Naive B cell (primary cell): ENCODE measurements at regions not wholly inside any gene's neighbourhood (a gene's known extent, or its start where the extent isn't known, plus 50 kb on each side); places are given as distances from the start of the nearest gene placed in this dataset.

Experiments used
- ATAC-seq, 2 donors: fragments of 150-1000 bp; cut with Tn5 transposase; 2 replicates each; pipeline ENCODE4 v1.10.0; 2021; ENCODE audit warnings: low read depth in 2 of 2, mild to moderate bottlenecking in 2 of 2, moderate library complexity in 2 of 2
- DNase-seq: peaks from one replicate; pipeline ENCODE4 v3.0.0; 2022
- H3K27ac Mint-ChIP-seq, 6 donors: one replicate each; pipeline ENCODE4 v1.8.0; 2020 to 2022; ENCODE audit warnings: mild to moderate bottlenecking in 6 of 6, mixed read lengths in 6 of 6, moderate library complexity in 5 of 6, inconsistent platforms in 2 of 6
- H3K27me3 Mint-ChIP-seq, 3 donors: one replicate each; pipeline ENCODE4 v1.8.0; 2021 to 2022; ENCODE audit warnings: mixed read lengths in 3 of 3, mild to moderate bottlenecking in 1 of 3
- H3K36me3 Mint-ChIP-seq, 2 donors: one replicate each; pipeline ENCODE4 v1.8.0; 2020 to 2022; ENCODE audit warnings: mixed read lengths in 2 of 2, inconsistent platforms in 1 of 2, mild to moderate bottlenecking in 1 of 2
- H3K4me1 Mint-ChIP-seq, 3 donors: one replicate each; pipeline ENCODE4 v1.8.0; 2020 to 2022; ENCODE audit warnings: mixed read lengths in 3 of 3, inconsistent platforms in 1 of 3, mild to moderate bottlenecking in 1 of 3, moderate library complexity in 1 of 3
- H3K4me3 Mint-ChIP-seq, 8 donors: one replicate each; pipeline ENCODE4 v1.8.0; 2020 to 2022; ENCODE audit warnings: mild to moderate bottlenecking in 8 of 8, mixed read lengths in 8 of 8, moderate library complexity in 8 of 8, inconsistent platforms in 2 of 8
- H3K9me3 Mint-ChIP-seq, 7 donors: one replicate each; pipeline ENCODE4 v1.8.0; 2020 to 2022; ENCODE audit warnings: mixed read lengths in 7 of 7, mild to moderate bottlenecking in 5 of 7, inconsistent platforms in 2 of 7, moderate library complexity in 1 of 7

GRCh38 chr12:90653040-90653439 lies 301.9 kb downstream of the CCER1 start:
- ATAC-seq (no peak), DNase-seq (no peak)
- Mint-ChIP-seq H3K36me3 (no peaks in the 10 kb centered on the region), H3K27me3 (no peaks in the 10 kb centered on the region), H3K9me3 (peaks cover 0 to 3% (median 0%) of the 10 kb centered on the region in 7 donors), H3K4me1 (no peaks in the 10 kb centered on the region), H3K4me3 (no peak overlapping the region), H3K27ac (no peak overlapping the region)

DNA sequence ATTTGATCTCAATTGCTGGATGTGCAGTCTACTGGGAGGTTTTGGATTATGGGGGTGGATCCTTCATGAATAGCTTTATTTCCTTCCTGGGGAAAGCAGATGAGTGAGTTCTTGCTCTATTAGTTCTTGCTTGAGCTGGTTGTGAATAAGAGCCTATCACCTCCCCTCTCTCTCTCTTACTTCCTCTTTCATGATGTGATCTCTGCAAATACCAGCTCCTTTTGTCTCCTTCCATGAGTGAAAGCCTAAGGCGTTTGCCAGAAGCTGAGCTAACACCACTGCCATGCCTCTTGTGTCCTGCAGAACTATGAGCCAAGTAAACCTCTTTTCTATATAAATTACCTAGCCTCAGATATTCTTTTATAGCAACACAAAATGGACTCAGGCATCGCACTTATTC lies 302.7 kb downstream of the CCER1 start:
- Mint-ChIP-seq H3K36me3 (no peaks in the 10 kb centered on the region), H3K9me3 (peaks cover 0 to 3% (median 0%) of the 10 kb centered on the region in 7 donors), H3K27ac (no peak overlapping the region), H3K4me1 (no peaks in the 10 kb centered on the region), H3K4me3 (no peak overlapping the region), H3K27me3 (no peaks in the 10 kb centered on the region)
- DNase-seq (no peak), ATAC-seq (no peak)

GRCh38 chr12:90645181-90645580 lies 309.8 kb downstream of the CCER1 start:
- H3K9me3 Mint-ChIP-seq = peaks cover 2 to 9% (median 5%) of the 10 kb centered on the region in 7 donors
- ATAC-seq (no peak), DNase-seq (no peak)
- no peaks in the 10 kb centered on the region for H3K4me1 Mint-ChIP-seq
- H3K4me3 Mint-ChIP-seq = no peak overlapping the region
- no peaks in the 10 kb centered on the region for H3K27me3 Mint-ChIP-seq
- H3K36me3 Mint-ChIP-seq = no peaks in the 10 kb centered on the region
- no peak overlapping the region for H3K27ac Mint-ChIP-seq

DNA sequence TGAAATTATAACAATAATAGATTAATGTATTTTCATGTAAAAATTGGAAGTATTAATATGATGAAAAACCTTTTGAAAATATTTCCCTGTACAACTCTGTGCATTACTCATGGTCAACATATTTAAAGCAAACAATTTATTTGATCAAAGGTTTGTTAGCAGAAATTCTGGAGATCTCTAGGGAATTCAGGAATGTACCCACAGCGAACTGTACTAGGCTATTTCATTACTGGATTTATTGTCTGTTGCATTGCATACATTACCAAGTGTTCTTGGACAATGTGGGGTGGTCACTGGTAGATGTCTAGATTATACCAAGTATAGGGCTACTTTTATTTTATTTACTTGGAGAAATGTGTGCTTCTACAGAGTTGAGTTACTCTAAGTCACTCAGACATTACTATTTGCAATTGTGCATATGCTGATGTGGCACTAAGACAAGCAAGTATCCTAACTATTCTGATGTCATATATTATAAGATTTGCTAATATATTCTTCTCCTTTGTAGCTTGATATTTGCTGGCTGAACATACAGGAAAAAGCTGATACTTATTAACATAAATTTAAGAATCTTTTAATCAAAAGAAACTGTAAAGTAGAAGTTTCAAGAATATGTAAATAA lies 323.3 kb downstream of the CCER1 start:
- Mint-ChIP-seq H3K4me3 (no peak overlapping the region), H3K9me3 (peaks cover 0 to 14% (median 6%) of the 10 kb centered on the region in 7 donors), H3K36me3 (no peaks in the 10 kb centered on the region), H3K4me1 (no peaks in the 10 kb centered on the region), H3K27ac (no peak overlapping the region), H3K27me3 (no peaks in the 10 kb centered on the region)
- no peak for DNase-seq
- ATAC-seq = no peak

DNA sequence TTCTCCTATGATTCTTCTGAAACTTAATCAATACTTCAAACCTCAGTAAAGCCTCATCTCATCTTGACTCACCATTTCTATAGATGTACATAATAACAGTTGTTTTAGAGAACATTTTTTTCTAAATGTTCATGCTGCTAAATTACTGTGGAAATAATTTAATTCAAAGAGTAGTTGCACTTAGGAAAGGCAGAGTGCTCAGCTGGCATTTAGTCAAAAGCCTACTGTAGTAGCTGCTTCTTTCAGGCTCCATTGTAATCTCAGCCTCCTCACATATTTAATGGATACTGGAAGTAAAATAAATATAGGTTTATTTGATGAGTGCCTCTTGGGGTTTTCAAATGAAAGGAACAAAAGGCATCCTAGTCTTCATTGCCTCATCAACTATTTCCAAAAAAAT lies 325.0 kb downstream of the CCER1 start:
- Mint-ChIP-seq H3K36me3 (no peaks in the 10 kb centered on the region), H3K27me3 (no peaks in the 10 kb centered on the region), H3K4me1 (no peaks in the 10 kb centered on the region), H3K27ac (no peak overlapping the region), H3K9me3 (peaks cover 0 to 14% (median 6%) of the 10 kb centered on the region in 7 donors), H3K4me3 (no peak overlapping the region)
- ATAC-seq = no peak
- no peak for DNase-seq

DNA sequence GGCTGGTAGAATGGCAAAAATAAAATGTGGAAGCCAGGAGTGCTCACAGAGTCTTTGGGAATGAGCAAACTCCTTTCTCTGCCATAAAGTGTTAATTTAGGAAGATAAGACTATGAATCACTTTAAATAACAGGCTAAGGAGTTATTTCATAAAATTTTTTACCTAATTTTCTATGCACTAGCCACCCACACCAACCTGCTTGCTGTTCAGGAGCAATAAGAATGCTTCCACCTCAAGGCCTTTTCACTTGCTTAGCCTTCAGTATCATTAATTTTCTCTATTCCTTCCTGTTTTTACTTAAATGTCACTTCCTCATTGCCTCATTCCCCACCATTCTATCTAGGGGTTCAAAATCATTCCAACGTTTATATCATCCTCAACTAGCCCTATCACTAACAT lies 326.8 kb downstream of the CCER1 start:
- no peak for DNase-seq
- H3K27me3 Mint-ChIP-seq = no peaks in the 10 kb centered on the region
- no peaks in the 10 kb centered on the region for H3K4me1 Mint-ChIP-seq
- H3K27ac Mint-ChIP-seq = no peak overlapping the region
- H3K9me3 Mint-ChIP-seq = peaks cover 0 to 8% (median 2%) of the 10 kb centered on the region in 7 donors
- no peak overlapping the region for H3K4me3 Mint-ChIP-seq
- no peaks in the 10 kb centered on the region for H3K36me3 Mint-ChIP-seq
- ATAC-seq = no peak

- no peak overlapping the region for H3K27ac Mint-ChIP-seq
- no peak overlapping the region for H3K4me3 Mint-ChIP-seq
- no peaks in the 10 kb centered on the region for H3K4me1 Mint-ChIP-seq
- no peaks in the 10 kb centered on the region for H3K9me3 Mint-ChIP-seq
- no peaks in the 10 kb centered on the region for H3K36me3 Mint-ChIP-seq
- no peaks in the 10 kb centered on the region for H3K27me3 Mint-ChIP-seq
- DNase-seq (no peak), ATAC-seq (no peak)
Observed at GRCh38 chr12:90627180-90627896, 327.6 kb downstream of the CCER1 start.

- Mint-ChIP-seq H3K27me3 (no peaks in the 10 kb centered on the region), H3K27ac (no peak overlapping the region), H3K9me3 (peaks cover 0 to 2% (median 0%) of the 10 kb centered on the region in 7 donors), H3K4me3 (no peak overlapping the region), H3K4me1 (no peaks in the 10 kb centered on the region), H3K36me3 (no peaks in the 10 kb centered on the region)
- ATAC-seq (no peak), DNase-seq (no peak)
Observed at GRCh38 chr12:90622431-90622830, 332.5 kb downstream of the CCER1 start.

- no peak overlapping the region for H3K4me3 Mint-ChIP-seq
- no peaks in the 10 kb centered on the region for H3K4me1 Mint-ChIP-seq
- H3K36me3 Mint-ChIP-seq = no peaks in the 10 kb centered on the region
- H3K27me3 Mint-ChIP-seq = no peaks in the 10 kb centered on the region
- no peak overlapping the region for H3K27ac Mint-ChIP-seq
- DNase-seq (no peak), ATAC-seq (no peak)
- peaks cover 0 to 2% (median 0%) of the 10 kb centered on the region in 7 donors for H3K9me3 Mint-ChIP-seq
Observed at GRCh38 chr12:90621927-90622326, 333.0 kb downstream of the CCER1 start.

- Mint-ChIP-seq H3K27ac (no peak overlapping the region), H3K27me3 (no peaks in the 10 kb centered on the region), H3K4me1 (no peaks in the 10 kb centered on the region), H3K4me3 (no peak overlapping the region), H3K36me3 (no peaks in the 10 kb centered on the region), H3K9me3 (peaks cover 0 to 2% (median 0%) of the 10 kb centered on the region in 7 donors)
- ATAC-seq (no peak), DNase-seq (no peak)
Observed at GRCh38 chr12:90619943-90620342, 335.0 kb downstream of the CCER1 start.

DNA sequence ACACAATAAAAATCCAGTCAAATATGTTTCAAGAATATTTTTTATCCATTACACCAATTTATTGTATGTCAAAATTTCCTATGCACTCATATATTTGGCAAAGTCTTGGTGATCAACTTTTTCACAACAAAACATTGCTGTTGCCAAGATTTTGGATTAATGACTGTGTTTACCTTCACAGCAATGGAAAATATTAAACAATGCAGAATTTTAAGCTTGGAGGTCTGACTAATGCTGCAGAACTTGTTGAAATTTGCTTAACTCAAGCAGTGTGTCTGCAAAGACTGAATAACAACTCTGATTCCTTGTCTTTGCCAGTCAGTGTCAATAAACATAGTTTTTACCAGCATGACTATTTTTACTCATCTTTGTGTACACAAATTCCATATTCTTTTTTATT lies 336.4 kb downstream of the CCER1 start:
- H3K36me3 Mint-ChIP-seq = no peaks in the 10 kb centered on the region
- no peak overlapping the region for H3K27ac Mint-ChIP-seq
- H3K9me3 Mint-ChIP-seq = peaks cover 0 to 2% (median 0%) of the 10 kb centered on the region in 7 donors
- no peak overlapping the region for H3K4me3 Mint-ChIP-seq
- no peaks in the 10 kb centered on the region for H3K4me1 Mint-ChIP-seq
- H3K27me3 Mint-ChIP-seq = no peaks in the 10 kb centered on the region
- ATAC-seq = no peak
- DNase-seq = no peak

DNA sequence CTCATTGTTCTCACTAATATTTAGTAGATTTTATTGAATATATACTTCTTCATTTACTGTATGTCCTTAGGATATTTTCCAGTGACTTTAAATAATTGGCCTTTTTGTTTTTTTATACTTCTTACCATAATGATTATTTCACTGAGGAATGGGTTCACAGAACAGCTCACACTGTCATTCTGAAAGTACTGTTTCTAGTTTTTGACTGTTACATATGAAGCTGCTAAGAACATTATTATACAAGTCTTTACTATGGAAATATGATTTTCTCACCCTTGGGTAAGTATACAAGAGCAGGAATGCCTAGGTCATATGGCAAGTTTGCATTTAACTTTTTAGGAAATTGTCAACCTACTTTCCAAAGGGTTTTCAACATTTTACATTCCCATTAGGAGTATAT lies 343.1 kb downstream of the CCER1 start:
- peaks cover 0 to 1% (median 0%) of the 10 kb centered on the region in 7 donors for H3K9me3 Mint-ChIP-seq
- DNase-seq = no peak
- H3K36me3 Mint-ChIP-seq = no peaks in the 10 kb centered on the region
- no peak for ATAC-seq
- H3K4me3 Mint-ChIP-seq = no peak overlapping the region
- H3K27ac Mint-ChIP-seq = no peak overlapping the region
- no peaks in the 10 kb centered on the region for H3K4me1 Mint-ChIP-seq
- no peaks in the 10 kb centered on the region for H3K27me3 Mint-ChIP-seq

- H3K36me3 Mint-ChIP-seq = no peaks in the 10 kb centered on the region
- no peak for DNase-seq
- ATAC-seq = no peak
- no peaks in the 10 kb centered on the region for H3K4me1 Mint-ChIP-seq
- peaks cover 0 to 2% (median 0%) of the 10 kb centered on the region in 7 donors for H3K9me3 Mint-ChIP-seq
- H3K27me3 Mint-ChIP-seq = no peaks in the 10 kb centered on the region
- H3K4me3 Mint-ChIP-seq = no peak overlapping the region
- no peak overlapping the region for H3K27ac Mint-ChIP-seq
Observed at GRCh38 chr12:90611048-90611447, 343.9 kb downstream of the CCER1 start.

- Mint-ChIP-seq H3K27ac (no peak overlapping the region), H3K4me1 (no peaks in the 10 kb centered on the region), H3K27me3 (no peaks in the 10 kb centered on the region), H3K36me3 (no peaks in the 10 kb centered on the region), H3K4me3 (no peak overlapping the region), H3K9me3 (no peaks in the 10 kb centered on the region)
- no peak for DNase-seq
- ATAC-seq = no peak
Observed at GRCh38 chr12:90593596-90594295, 361.2 kb downstream of the CCER1 start.
